ENCODE measurements at regions not wholly inside any gene's neighbourhood (a gene's known extent, or its start where the extent isn't known, plus 50 kb on each side); places are given as distances from the start of the nearest gene placed in this dataset.

GRCh38 chr6:121925024-121925423 is 474.4 kb upstream of the HSF2 start:
- H3K4me2 ChIP-seq (ENCODE audit: low read length): no peak overlapping the region

GRCh38 chr6:121925534-121926255 is 473.8 kb upstream of the HSF2 start:
- Histone ChIP-seq H3F3A (ENCODE audit: insufficient read depth, low read length, poor library complexity, severe bottlenecking) (no peaks in the 10 kb centered on the region), H4K20me1 (ENCODE audit: insufficient read depth) (no peaks in the 10 kb centered on the region), H3K36me3 (ENCODE audit: insufficient read depth, low read length) (no peaks in the 10 kb centered on the region), H3K9me3 (ENCODE audit: low read length) (no peaks in the 10 kb centered on the region), H3K9ac (ENCODE audit: low read length) (no peak overlapping the region), H3K4me2 (ENCODE audit: low read length) (no peak overlapping the region), H3K9me2 (ENCODE audit: insufficient read depth, low read length) (no peaks in the 10 kb centered on the region), H3K27ac (ENCODE audit: low read length) (no peak overlapping the region), H3K4me3 (ENCODE audit: low read length) (no peak overlapping the region), H3K27me3 (ENCODE audit: insufficient read depth, low read depth, low read length) (no peaks in the 10 kb centered on the region), H3K79me2 (replicated peaks; ENCODE audit: insufficient read depth, low read length) (no peaks in the 10 kb centered on the region), H2AFZ (ENCODE audit: low read depth, low read length) (no peak overlapping the region)
- TF ChIP-seq TAF1 (IDR thresholded peaks at IDR 0.05; ENCODE audit: low read depth) (no peak), MXI1 (conservative IDR thresholded peaks at IDR 0.05; ENCODE audit: poor library complexity, severe bottlenecking) (no peak), POLR2AphosphoS5 (IDR thresholded peaks at IDR 0.05) (no peak), CTCF (IDR thresholded peaks at IDR 0.05; ENCODE audit: poor library complexity, severe bottlenecking) (no peak), EP300 (conservative IDR thresholded peaks at IDR 0.05; ENCODE audit: poor library complexity, severe bottlenecking) (no peak), EZH2 (IDR thresholded peaks at IDR 0.05; ENCODE audit: borderline replicate concordance, insufficient read depth, low read length, poor library complexity, severe bottlenecking) (no peak)

More at GRCh38 chr6:121925024-121925423, 474.4 kb upstream of the HSF2 start:
- Histone ChIP-seq H2AFZ (ENCODE audit: low read depth, low read length) (no peak overlapping the region), H3K79me2 (replicated peaks; ENCODE audit: insufficient read depth, low read length) (no peaks in the 10 kb centered on the region), H3K9me2 (ENCODE audit: insufficient read depth, low read length) (no peaks in the 10 kb centered on the region), H3K27me3 (ENCODE audit: insufficient read depth, low read depth, low read length) (no peaks in the 10 kb centered on the region), H3F3A (ENCODE audit: insufficient read depth, low read length, poor library complexity, severe bottlenecking) (no peaks in the 10 kb centered on the region), H3K9ac (ENCODE audit: low read length) (no peak overlapping the region), H3K36me3 (ENCODE audit: insufficient read depth, low read length) (no peaks in the 10 kb centered on the region), H3K4me3 (ENCODE audit: low read length) (no peak overlapping the region), H3K27ac (ENCODE audit: low read length) (no peak overlapping the region), H3K9me3 (ENCODE audit: low read length) (no peaks in the 10 kb centered on the region), H4K20me1 (ENCODE audit: insufficient read depth) (no peaks in the 10 kb centered on the region)
- TF ChIP-seq REST (IDR thresholded peaks at IDR 0.05; ENCODE audit: borderline replicate concordance): no peak
- TF ChIP-seq EZH2 (IDR thresholded peaks at IDR 0.05; ENCODE audit: borderline replicate concordance, insufficient read depth, low read length, poor library complexity, severe bottlenecking): no peak
- TF ChIP-seq SMC3 (conservative IDR thresholded peaks at IDR 0.05; ENCODE audit: poor library complexity): no peak
- no peak for TF ChIP-seq MXI1 (conservative IDR thresholded peaks at IDR 0.05; ENCODE audit: poor library complexity, severe bottlenecking)
- no peak for TF ChIP-seq RAD21 (conservative IDR thresholded peaks at IDR 0.05)
- no peak for TF ChIP-seq CTCF (IDR thresholded peaks at IDR 0.05; ENCODE audit: poor library complexity, severe bottlenecking)
- no peak for TF ChIP-seq TAF1 (IDR thresholded peaks at IDR 0.05; ENCODE audit: low read depth)
- TF ChIP-seq EP300 (conservative IDR thresholded peaks at IDR 0.05; ENCODE audit: poor library complexity, severe bottlenecking): no peak
- no peak for TF ChIP-seq POLR2AphosphoS5 (IDR thresholded peaks at IDR 0.05)
